Posterior cingulate gyrus (tissue), 11 donors: ENCODE measurements at regions not wholly inside any gene's neighbourhood (a gene's known extent, or its start where the extent isn't known, plus 50 kb on each side); places are given as distances from the start of the nearest gene placed in this dataset.
"Not testable (repeated sequence)": the region's sequence is repeated elsewhere in the genome, so short reads cannot be mapped to it uniquely, and the experiment has no call there.

Source experiments
- DNase-seq, 10 donors: peaks; one replicate each; pipeline versions ENCODE4 v3.0.0 to v3.0.0-alpha.2; 2020 to 2021; ENCODE audit warnings: mixed read lengths in 3 of 10
- intact Hi-C: fragments of 100-400 bp; cut with DNase I; formaldehyde crosslinking; loops from one replicate; pipeline ENCODE4 v1.15.1; 2023

GRCh38 chr3:106473576-106474475 lies 605.0 kb upstream of the CBLB start:
- DNase-seq, result no peak
- intact Hi-C loops, result no loop called here

GRCh38 chr3:106482451-106482850 lies 613.6 kb upstream of the CBLB start:
- intact Hi-C loops, result no loop called here
- DNase-seq, result no peak

GRCh38 chr3:106485217-106485616 lies 616.4 kb upstream of the CBLB start:
- intact Hi-C loops, result no loop called here

GRCh38 chr3:106485802-106486201 lies 617.0 kb upstream of the CBLB start:
- intact Hi-C loops, result no loop called here
- DNase-seq, result no peak

More at GRCh38 chr3:106485217-106485616, 616.4 kb upstream of the CBLB start:
- DNase-seq, result no peak

- peak in 1 of 10 donors; percentile 70 for DNase-seq
- intact Hi-C loops, result not testable (repeated sequence)
These were observed 618.3 kb upstream of the CBLB start for GRCh38 chr3:106486945-106487639.

GRCh38 chr3:106488331-106488730 lies 619.5 kb upstream of the CBLB start:
- DNase-seq, result no peak
- intact Hi-C loops, result no loop called here

GRCh38 chr3:106491796-106492195 lies 623.0 kb upstream of the CBLB start:
- intact Hi-C loops, result no loop called here
- DNase-seq, result no peak

GRCh38 chr3:106508331-106508893 lies 639.6 kb upstream of the CBLB start:
- DNase-seq, result no peak
- intact Hi-C loops, result no loop called here

GRCh38 chr3:106510206-106510605 lies 641.4 kb upstream of the CBLB start:
- DNase-seq, result no peak
- intact Hi-C loops, result no loop called here

GRCh38 chr3:106512846-106513245 lies 644.0 kb upstream of the CBLB start:
- intact Hi-C loops, result no loop called here
- no peak for DNase-seq

- DNase-seq, result no peak
- intact Hi-C loops, result no loop called here
These were observed 645.6 kb upstream of the CBLB start for GRCh38 chr3:106514431-106514830.

GRCh38 chr3:106518516-106518915 lies 649.7 kb upstream of the CBLB start:
- intact Hi-C loops, result no loop called here
- DNase-seq, result no peak

- DNase-seq, result no peak
- intact Hi-C loops, result no loop called here
These were observed 653.6 kb upstream of the CBLB start for GRCh38 chr3:106522397-106522796.

GRCh38 chr3:106528932-106529331 lies 660.1 kb upstream of the CBLB start:
- no peak for DNase-seq
- intact Hi-C loops, result no loop called here

- intact Hi-C loops, result no loop called here
- no peak for DNase-seq
These were observed 660.9 kb upstream of the CBLB start for GRCh38 chr3:106529738-106530137.

GRCh38 chr3:106530367-106530766 lies 661.6 kb upstream of the CBLB start:
- DNase-seq, result no peak
- intact Hi-C loops, result no loop called here

GRCh38 chr3:106531771-106532329 lies 663.0 kb upstream of the CBLB start:
- intact Hi-C loops, DNase-seq: not testable (repeated sequence)

GRCh38 chr3:106533093-106533787 lies 664.4 kb upstream of the CBLB start:
- intact Hi-C loops, result no loop called here

GRCh38 chr3:106533788-106534160 lies 665.0 kb upstream of the CBLB start:
- DNase-seq, result no peak
- intact Hi-C loops, result no loop called here

More at GRCh38 chr3:106533093-106533787, 664.4 kb upstream of the CBLB start:
- no peak for DNase-seq

- DNase-seq, result peak in 1 of 10 donors; percentile 23
- intact Hi-C loops, result no loop called here
These were observed 665.4 kb upstream of the CBLB start for GRCh38 chr3:106534206-106534605.

- no peak for DNase-seq
- intact Hi-C loops, result no loop called here
These were observed 671.9 kb upstream of the CBLB start for GRCh38 chr3:106540743-106541142.
